Muscle layer of duodenum (tissue), 2 donors: ENCODE measurements at regions not wholly inside any gene's neighbourhood (a gene's known extent, or its start where the extent isn't known, plus 50 kb on each side); places are given as distances from the start of the nearest gene placed in this dataset.

Source experiments
- H3K27ac ChIP-seq: one replicate; pipeline ENCODE4 v1.7.0; 2013; ENCODE audit warnings: mild to moderate bottlenecking, low read length
- H3K27me3 ChIP-seq: one replicate; pipeline ENCODE4 v1.7.0; 2013; ENCODE audit warnings: low read depth, mild to moderate bottlenecking, control low read depth, low read length
- H3K36me3 ChIP-seq, 2 donors: one replicate each; pipeline ENCODE4 v1.7.0; 2013; ENCODE audit warnings: low read length in 2 of 2, control low read depth in 1 of 2, mild to moderate bottlenecking in 1 of 2; ENCODE audit not compliant: insufficient read depth in 2 of 2, control insufficient read depth in 1 of 2
- H3K4me1 ChIP-seq, 2 donors: one replicate each; pipeline ENCODE4 v1.7.0; 2013; ENCODE audit warnings: low read length in 2 of 2, mild to moderate bottlenecking in 2 of 2, control low read depth in 1 of 2, moderate library complexity in 1 of 2; ENCODE audit not compliant: insufficient read depth in 2 of 2, control insufficient read depth in 1 of 2
- H3K4me3 ChIP-seq, 2 donors: one replicate each; pipeline ENCODE4 v1.7.0; 2013; ENCODE audit warnings: low read length in 2 of 2, low read depth in 1 of 2, mild to moderate bottlenecking in 1 of 2
- H3K9me3 ChIP-seq, 2 donors: one replicate each; pipeline ENCODE4 v1.7.0; 2013; ENCODE audit warnings: low read length in 2 of 2, control low read depth in 1 of 2, mild to moderate bottlenecking in 1 of 2; ENCODE audit not compliant: control insufficient read depth in 1 of 2
- donor health status: healthy.

- Histone ChIP-seq H3K4me3 (no peak overlapping the region), H3K27ac (no peak overlapping the region), H3K9me3 (peaks cover 3 to 4% of the 10 kb centered on the region in 2 donors), H3K4me1 (no peaks in the 10 kb centered on the region), H3K36me3 (no peaks in the 10 kb centered on the region), H3K27me3 (no peaks in the 10 kb centered on the region)
These were observed 64.2 kb downstream of the DACT2 start for GRCh38 chr6:168255283-168255881.

- Histone ChIP-seq H3K27ac (no peak overlapping the region), H3K4me1 (peaks cover 0 to 4% of the 10 kb centered on the region in 2 donors), H3K4me3 (no peak overlapping the region), H3K36me3 (no peaks in the 10 kb centered on the region), H3K27me3 (no peaks in the 10 kb centered on the region), H3K9me3 (peaks cover 3 to 4% of the 10 kb centered on the region in 2 donors)
These were observed 67.3 kb downstream of the DACT2 start for GRCh38 chr6:168252267-168252666.

DNA sequence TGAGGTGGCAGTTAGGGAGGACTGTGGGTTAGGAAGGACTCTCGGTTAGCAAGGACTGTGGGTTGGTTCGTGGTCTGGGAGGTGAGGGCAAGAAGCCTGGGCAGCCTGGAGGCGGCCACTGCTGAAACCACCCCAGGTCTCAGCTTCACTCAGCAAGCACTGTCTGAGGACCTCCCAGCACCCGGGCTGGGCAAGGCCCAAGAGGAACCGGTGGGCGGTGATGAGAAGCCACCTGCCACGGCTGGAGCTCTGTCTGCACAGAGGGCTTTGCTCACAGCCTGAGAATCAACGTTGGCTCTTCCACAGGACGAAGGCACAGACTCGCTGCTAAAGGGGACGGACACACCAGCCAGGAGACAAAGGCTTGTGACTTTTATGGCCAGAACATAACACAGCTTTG, 69.3 kb downstream of the DACT2 start:
- Histone ChIP-seq H3K9me3 (peaks cover 0 to 2% of the 10 kb centered on the region in 2 donors), H3K36me3 (no peaks in the 10 kb centered on the region), H3K4me1 (peaks cover 0 to 4% of the 10 kb centered on the region in 2 donors), H3K4me3 (no peak overlapping the region), H3K27me3 (no peaks in the 10 kb centered on the region), H3K27ac (no peak overlapping the region)

DNA sequence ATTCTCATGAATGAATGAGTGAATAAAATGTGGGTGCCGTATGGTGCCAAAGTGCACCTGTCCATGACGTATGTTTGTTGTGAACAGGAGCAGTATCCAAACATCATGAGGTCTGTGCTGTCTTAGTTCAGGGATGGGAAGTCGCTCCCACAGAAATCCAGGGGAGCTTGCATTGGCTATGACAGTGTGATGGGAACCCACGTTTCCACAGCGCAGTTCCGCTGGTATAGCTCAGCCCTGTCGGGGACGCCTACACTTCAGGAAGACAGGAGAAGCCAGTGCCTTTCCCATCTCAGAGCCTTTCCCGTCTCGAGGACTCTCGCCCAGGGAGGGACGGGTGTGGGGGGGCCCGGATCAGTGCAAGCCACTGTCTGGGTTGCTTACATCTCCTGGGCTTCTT, 69.8 kb downstream of the DACT2 start:
- no peaks in the 10 kb centered on the region for H3K27me3 ChIP-seq
- H3K4me3 ChIP-seq: no peak overlapping the region
- peaks cover 0 to 4% of the 10 kb centered on the region in 2 donors for H3K4me1 ChIP-seq
- H3K9me3 ChIP-seq: no peaks in the 10 kb centered on the region
- H3K36me3 ChIP-seq: no peaks in the 10 kb centered on the region
- H3K27ac ChIP-seq: no peak overlapping the region

DNA sequence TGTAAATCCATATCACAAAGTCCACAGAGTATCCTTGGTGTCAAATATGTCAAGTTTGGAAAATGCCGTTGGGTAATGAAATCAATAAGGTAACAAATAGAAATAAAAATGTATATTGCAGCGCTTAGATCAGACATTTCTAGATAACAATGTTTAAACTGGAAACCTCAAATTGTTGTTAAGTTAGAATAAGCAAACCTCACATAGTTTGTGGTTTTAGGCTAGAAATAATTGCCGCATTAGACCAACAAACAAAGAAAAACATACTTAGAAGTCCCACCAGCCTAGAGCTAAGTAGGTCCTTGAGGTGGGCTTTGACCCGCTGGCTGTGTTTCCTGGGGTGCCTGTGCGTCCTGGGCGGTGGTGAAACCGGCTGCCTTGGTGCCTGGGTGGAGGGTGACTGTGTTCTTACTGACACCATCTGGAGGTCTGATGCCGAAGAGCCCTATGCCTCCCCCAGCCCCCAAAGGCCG, 71.4 kb downstream of the DACT2 start:
- peaks cover 0 to 4% of the 10 kb centered on the region in 2 donors for H3K4me1 ChIP-seq
- no peaks in the 10 kb centered on the region for H3K36me3 ChIP-seq
- no peak overlapping the region for H3K27ac ChIP-seq
- no peaks in the 10 kb centered on the region for H3K27me3 ChIP-seq
- no peaks in the 10 kb centered on the region for H3K9me3 ChIP-seq
- H3K4me3 ChIP-seq: no peak overlapping the region

DNA sequence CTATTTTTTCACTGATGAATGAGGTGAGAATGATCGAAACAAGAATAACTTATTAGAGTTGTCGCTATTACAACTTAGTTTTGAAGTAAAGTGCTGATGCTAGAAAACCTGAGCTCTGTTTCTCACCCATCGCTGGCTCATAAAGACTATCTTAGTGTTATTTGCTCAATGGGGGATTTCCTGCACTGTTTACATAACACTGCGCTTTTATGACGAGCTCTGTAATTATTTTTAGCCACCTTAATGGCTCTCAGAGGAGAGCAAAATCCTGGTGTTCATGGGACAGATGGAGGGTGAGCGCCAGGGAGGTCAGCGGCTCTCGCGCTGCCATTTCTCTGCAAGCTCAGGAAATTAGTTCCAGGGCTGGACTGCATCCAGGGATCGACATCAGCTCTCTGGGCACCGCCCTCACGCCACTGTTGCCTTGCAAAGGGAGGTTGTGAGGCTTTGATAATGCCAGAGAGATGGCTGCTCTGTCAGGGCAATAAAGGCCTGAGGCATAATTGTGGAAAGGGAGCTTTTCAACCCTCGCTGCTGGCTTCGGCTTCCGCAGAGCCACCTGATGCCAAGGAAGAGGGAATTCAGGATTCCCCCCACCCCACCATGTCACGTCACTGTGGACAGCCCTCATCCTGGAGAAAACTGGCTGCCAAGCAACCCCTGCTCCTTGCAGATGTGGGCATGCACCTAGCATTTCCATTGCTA, 72.0 kb downstream of the DACT2 start:
- Histone ChIP-seq H3K4me1 (peaks cover 0 to 4% of the 10 kb centered on the region in 2 donors), H3K36me3 (no peaks in the 10 kb centered on the region), H3K4me3 (no peak overlapping the region), H3K9me3 (no peaks in the 10 kb centered on the region), H3K27ac (no peak overlapping the region), H3K27me3 (no peaks in the 10 kb centered on the region)

DNA sequence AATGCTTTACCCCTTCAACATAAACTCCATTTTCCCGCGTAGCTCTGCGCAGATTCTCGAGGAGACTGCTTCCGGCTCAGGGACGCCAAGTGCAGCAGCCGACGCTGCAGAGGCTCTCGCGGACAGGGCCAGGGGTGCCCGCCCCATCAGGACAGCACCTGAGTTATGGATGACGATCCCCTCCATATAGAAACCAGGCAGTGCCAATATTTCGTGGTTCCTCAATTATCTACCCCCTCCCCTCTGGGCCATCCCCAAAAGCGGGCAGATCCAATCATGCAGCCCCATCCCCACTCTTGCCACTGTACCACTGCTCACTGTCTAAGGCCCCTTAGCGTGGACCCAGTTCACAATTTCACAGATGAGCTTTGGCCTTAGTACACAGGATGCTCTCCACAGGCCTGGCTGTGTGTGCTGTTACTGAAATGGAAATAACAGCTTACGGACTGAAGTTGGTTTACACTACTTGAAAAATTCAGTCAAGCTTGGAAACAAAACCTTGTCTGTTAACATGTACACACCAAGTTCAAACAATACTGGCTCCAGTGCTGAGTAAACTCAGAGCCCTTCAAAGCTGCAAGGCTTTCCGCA, 74.5 kb downstream of the DACT2 start:
- Histone ChIP-seq H3K4me3 (no peak overlapping the region), H3K27me3 (no peaks in the 10 kb centered on the region), H3K36me3 (no peaks in the 10 kb centered on the region), H3K4me1 (peaks cover 0 to 4% of the 10 kb centered on the region in 2 donors), H3K9me3 (no peaks in the 10 kb centered on the region), H3K27ac (no peak overlapping the region)

GRCh38 chr6:168243812-168244376, 75.7 kb downstream of the DACT2 start:
- Histone ChIP-seq H3K9me3 (no peaks in the 10 kb centered on the region), H3K36me3 (no peaks in the 10 kb centered on the region), H3K4me3 (no peak overlapping the region), H3K27ac (no peak overlapping the region), H3K27me3 (no peaks in the 10 kb centered on the region), H3K4me1 (peaks cover 0 to 4% of the 10 kb centered on the region in 2 donors)

GRCh38 chr6:168242940-168243225, 76.7 kb downstream of the DACT2 start:
- Histone ChIP-seq H3K4me3 (no peak overlapping the region), H3K27ac (no peak overlapping the region), H3K27me3 (no peaks in the 10 kb centered on the region), H3K36me3 (no peaks in the 10 kb centered on the region), H3K9me3 (no peaks in the 10 kb centered on the region), H3K4me1 (peaks cover 0 to 3% of the 10 kb centered on the region in 2 donors)

- no peaks in the 10 kb centered on the region for H3K36me3 ChIP-seq
- H3K9me3 ChIP-seq: no peaks in the 10 kb centered on the region
- no peak overlapping the region for H3K27ac ChIP-seq
- H3K4me3 ChIP-seq: no peak overlapping the region
- no peaks in the 10 kb centered on the region for H3K27me3 ChIP-seq
- no peaks in the 10 kb centered on the region for H3K4me1 ChIP-seq
These were observed 77.3 kb downstream of the DACT2 start for GRCh38 chr6:168242111-168242939.

GRCh38 chr6:168240160-168240559, 79.4 kb downstream of the DACT2 start:
- H3K36me3 ChIP-seq: no peaks in the 10 kb centered on the region
- H3K4me3 ChIP-seq: no peak overlapping the region
- no peaks in the 10 kb centered on the region for H3K27me3 ChIP-seq
- no peak overlapping the region for H3K27ac ChIP-seq
- H3K9me3 ChIP-seq: no peaks in the 10 kb centered on the region
- no peaks in the 10 kb centered on the region for H3K4me1 ChIP-seq
